Central memory CD8-positive, alpha-beta T cell (primary cell): ENCODE measurements at regions not wholly inside any gene's neighbourhood (a gene's known extent, or its start where the extent isn't known, plus 50 kb on each side); places are given as distances from the start of the nearest gene placed in this dataset.

ENCODE experiments used
- ATAC-seq: fragments of 150-1000 bp; cut with Tn5 transposase; replicated peaks from 2 replicates; pipeline ENCODE4 v1.10.0; 2022; ENCODE audit warnings: mild to moderate bottlenecking, moderate FRiP score, moderate number of reproducible peaks; ENCODE audit not compliant: poor library complexity, severe bottlenecking; ENCODE audit errors: extremely low read depth
- DNase-seq, 2 donors: peaks; one replicate each; pipeline ENCODE4 v3.0.0; 2021; ENCODE audit warnings: low spot score in 2 of 2
- H3K27ac Mint-ChIP-seq: one replicate; pipeline ENCODE4 v1.8.0; 2022; ENCODE audit warnings: low read depth, mild to moderate bottlenecking, moderate library complexity, mixed read lengths
- H3K27me3 Mint-ChIP-seq: one replicate; pipeline ENCODE4 v1.8.0; 2022; ENCODE audit warnings: mixed read lengths
- H3K36me3 Mint-ChIP-seq: one replicate; pipeline ENCODE4 v1.8.0; 2022; ENCODE audit warnings: mild to moderate bottlenecking, moderate library complexity, mixed read lengths; ENCODE audit not compliant: insufficient read depth
- H3K4me1 Mint-ChIP-seq: one replicate; pipeline ENCODE4 v1.8.0; 2022; ENCODE audit warnings: mixed read lengths
- H3K4me3 Mint-ChIP-seq: one replicate; pipeline ENCODE4 v1.8.0; 2022; ENCODE audit warnings: mild to moderate bottlenecking, moderate library complexity, mixed read lengths
- H3K9me3 Mint-ChIP-seq: one replicate; pipeline ENCODE4 v1.8.0; 2022; ENCODE audit warnings: mixed read lengths

DNA sequence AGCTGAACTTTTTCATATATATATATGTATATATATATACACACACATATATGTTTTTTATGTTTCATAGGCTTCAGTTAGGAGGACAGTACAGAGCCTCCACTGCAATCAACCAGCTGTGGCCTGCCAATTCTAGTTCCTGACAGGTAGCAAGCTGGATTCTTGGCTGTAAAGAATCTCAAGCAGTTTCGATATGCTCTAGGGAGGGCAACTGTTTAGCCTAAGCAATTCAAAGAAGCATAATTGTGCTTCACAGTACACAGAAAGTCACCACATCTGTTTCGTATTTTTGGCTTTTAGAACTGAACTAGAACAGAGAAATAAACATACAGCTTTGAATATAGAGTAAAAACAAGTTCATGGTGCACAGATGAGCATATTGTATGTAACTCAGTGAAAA lies 152.4 kb upstream of the ARRDC3 start:
- ATAC-seq (no peak), DNase-seq (no peak)
- no peaks in the 10 kb centered on the region for H3K27me3 Mint-ChIP-seq
- no peaks in the 10 kb centered on the region for H3K36me3 Mint-ChIP-seq
- H3K27ac Mint-ChIP-seq: no peak overlapping the region
- no peaks in the 10 kb centered on the region for H3K4me1 Mint-ChIP-seq
- H3K4me3 Mint-ChIP-seq: no peak overlapping the region
- no peaks in the 10 kb centered on the region for H3K9me3 Mint-ChIP-seq

DNA sequence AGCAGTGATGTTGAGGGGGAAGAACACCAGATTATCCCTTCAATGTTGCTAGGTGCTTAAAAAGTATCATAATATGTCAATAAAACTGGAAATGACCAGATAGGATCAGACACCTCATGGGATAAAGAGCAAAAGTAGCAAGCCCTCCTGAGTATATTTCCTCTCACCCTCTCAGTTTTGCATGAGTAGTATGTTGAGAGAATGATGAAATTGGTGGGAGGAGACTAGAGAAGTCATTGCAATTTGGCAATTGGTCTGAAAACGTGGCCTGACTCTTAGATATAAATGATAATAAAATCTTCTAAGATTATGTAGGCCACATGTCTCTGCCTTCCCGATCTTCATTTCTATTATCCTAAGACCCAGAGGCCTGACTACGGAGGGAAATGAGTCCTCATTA lies 151.2 kb upstream of the ARRDC3 start:
- no peaks in the 10 kb centered on the region for H3K4me1 Mint-ChIP-seq
- H3K36me3 Mint-ChIP-seq: no peaks in the 10 kb centered on the region
- H3K27ac Mint-ChIP-seq: no peak overlapping the region
- DNase-seq (no peak), ATAC-seq (no peak)
- no peaks in the 10 kb centered on the region for H3K27me3 Mint-ChIP-seq
- H3K4me3 Mint-ChIP-seq: no peak overlapping the region
- H3K9me3 Mint-ChIP-seq: peaks cover 1% of the 10 kb centered on the region

GRCh38 chr5:91532779-91533178 lies 149.7 kb upstream of the ARRDC3 start:
- peaks cover 5% of the 10 kb centered on the region for H3K9me3 Mint-ChIP-seq
- no peak overlapping the region for H3K4me3 Mint-ChIP-seq
- no peak for ATAC-seq
- H3K4me1 Mint-ChIP-seq: no peaks in the 10 kb centered on the region
- DNase-seq: no peak
- H3K27me3 Mint-ChIP-seq: no peaks in the 10 kb centered on the region
- no peaks in the 10 kb centered on the region for H3K36me3 Mint-ChIP-seq
- H3K27ac Mint-ChIP-seq: no peak overlapping the region

GRCh38 chr5:91532281-91532680 lies 149.2 kb upstream of the ARRDC3 start:
- DNase-seq: no peak
- no peak overlapping the region for H3K4me3 Mint-ChIP-seq
- H3K36me3 Mint-ChIP-seq: no peaks in the 10 kb centered on the region
- no peak overlapping the region for H3K27ac Mint-ChIP-seq
- no peaks in the 10 kb centered on the region for H3K27me3 Mint-ChIP-seq
- H3K9me3 Mint-ChIP-seq: peaks cover 5% of the 10 kb centered on the region
- no peak for ATAC-seq
- H3K4me1 Mint-ChIP-seq: no peaks in the 10 kb centered on the region

DNA sequence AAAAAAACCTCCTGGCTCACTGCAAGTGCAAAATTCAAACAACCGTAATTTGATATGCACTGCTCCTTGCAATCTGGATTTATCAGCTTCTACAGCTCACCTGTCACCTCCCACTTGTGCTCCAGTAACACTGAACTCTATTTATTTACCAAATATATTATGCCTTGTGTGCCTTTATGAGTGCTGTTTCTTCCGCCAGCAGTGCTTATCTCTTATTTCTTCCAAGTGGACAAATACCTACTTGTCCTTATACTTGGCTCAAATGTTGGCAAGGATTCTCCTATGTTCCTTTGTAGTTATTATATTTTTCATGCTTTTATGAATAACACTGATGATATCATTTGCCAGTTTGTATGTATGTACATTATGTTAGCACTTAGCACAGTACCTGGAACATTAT lies 145.7 kb upstream of the ARRDC3 start:
- Mint-ChIP-seq H3K9me3 (peaks cover 5% of the 10 kb centered on the region), H3K36me3 (no peaks in the 10 kb centered on the region), H3K4me3 (no peak overlapping the region), H3K27ac (no peak overlapping the region), H3K4me1 (no peaks in the 10 kb centered on the region), H3K27me3 (no peaks in the 10 kb centered on the region)
- ATAC-seq: no peak
- DNase-seq: no peak

- no peaks in the 10 kb centered on the region for H3K36me3 Mint-ChIP-seq
- no peaks in the 10 kb centered on the region for H3K9me3 Mint-ChIP-seq
- no peak overlapping the region for H3K27ac Mint-ChIP-seq
- no peaks in the 10 kb centered on the region for H3K4me1 Mint-ChIP-seq
- H3K27me3 Mint-ChIP-seq: peaks cover 11% of the 10 kb centered on the region
- ATAC-seq: no peak
- DNase-seq: no peak
- no peak overlapping the region for H3K4me3 Mint-ChIP-seq
These were observed 138.7 kb upstream of the ARRDC3 start for GRCh38 chr5:91521785-91522184.

DNA sequence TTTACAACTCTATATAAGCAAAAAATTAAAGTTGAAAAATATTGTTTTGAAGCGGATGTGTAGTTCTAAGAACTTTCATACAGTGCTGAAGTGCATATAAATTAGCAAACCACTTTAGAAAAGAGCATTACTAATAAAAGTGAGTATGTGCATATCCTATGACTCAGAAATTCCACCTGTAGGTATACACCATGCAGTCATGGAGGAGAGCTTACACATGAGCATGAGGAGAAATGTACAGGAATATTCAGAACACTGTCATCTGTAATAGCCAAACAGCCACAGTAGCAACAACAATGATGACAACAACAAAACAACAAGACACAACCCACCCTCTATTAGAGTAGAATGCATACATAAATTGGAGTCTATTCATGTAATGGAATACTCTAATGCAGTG lies 138.2 kb upstream of the ARRDC3 start:
- Mint-ChIP-seq H3K27ac (no peak overlapping the region), H3K4me1 (no peaks in the 10 kb centered on the region)
- DNase-seq: no peak

DNA sequence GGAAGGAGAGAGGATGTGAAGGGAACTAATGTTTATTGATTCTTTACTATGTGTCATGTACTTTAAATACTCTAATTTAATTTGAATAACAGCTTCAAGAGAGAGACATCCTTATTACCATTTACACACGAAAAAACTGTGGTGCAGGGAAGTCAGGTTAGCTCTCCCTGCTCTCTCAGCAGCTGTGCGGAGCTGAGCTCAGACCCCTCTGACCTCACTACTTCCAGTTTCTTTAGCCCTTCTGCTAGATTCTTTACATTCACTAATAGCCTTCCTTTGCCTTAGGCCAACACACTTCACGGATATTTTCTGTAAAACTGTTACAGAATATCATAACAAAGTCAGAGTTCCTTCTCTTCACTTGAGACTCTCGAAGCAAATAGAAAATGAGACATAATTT lies 131.3 kb upstream of the ARRDC3 start:
- Mint-ChIP-seq H3K9me3 (no peaks in the 10 kb centered on the region), H3K4me1 (no peaks in the 10 kb centered on the region), H3K36me3 (no peaks in the 10 kb centered on the region), H3K27me3 (peaks cover 25% of the 10 kb centered on the region), H3K27ac (no peak overlapping the region), H3K4me3 (no peak overlapping the region)
- ATAC-seq (no peak), DNase-seq (no peak)

More for the DNA sequence above, 138.2 kb upstream of the ARRDC3 start:
- Mint-ChIP-seq H3K27me3 (peaks cover 11% of the 10 kb centered on the region), H3K4me3 (no peak overlapping the region), H3K36me3 (no peaks in the 10 kb centered on the region), H3K9me3 (no peaks in the 10 kb centered on the region)
- ATAC-seq: no peak

DNA sequence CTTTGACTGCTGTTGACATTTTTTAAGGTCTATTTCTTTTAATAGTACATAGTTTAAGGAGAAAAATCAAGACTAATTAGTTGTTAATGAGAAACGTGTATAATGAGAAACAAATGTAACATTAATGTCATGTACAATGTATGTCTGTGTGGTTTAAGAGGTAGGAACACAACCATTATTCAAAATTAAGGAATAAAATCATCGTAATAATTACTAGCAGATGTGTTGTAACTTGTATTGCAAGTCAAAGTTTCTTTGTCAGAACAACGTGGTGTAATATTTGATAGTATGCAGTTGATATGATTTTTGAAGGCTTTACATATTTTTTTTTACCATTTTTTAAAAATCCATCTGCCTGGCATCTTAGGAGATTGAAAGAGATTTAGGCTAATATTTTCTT lies 120.2 kb upstream of the ARRDC3 start:
- no peaks in the 10 kb centered on the region for H3K27me3 Mint-ChIP-seq
- no peaks in the 10 kb centered on the region for H3K9me3 Mint-ChIP-seq
- H3K4me3 Mint-ChIP-seq: no peak overlapping the region
- no peaks in the 10 kb centered on the region for H3K36me3 Mint-ChIP-seq
- no peak overlapping the region for H3K27ac Mint-ChIP-seq
- ATAC-seq (no peak), DNase-seq (no peak)
- H3K4me1 Mint-ChIP-seq: no peaks in the 10 kb centered on the region

DNA sequence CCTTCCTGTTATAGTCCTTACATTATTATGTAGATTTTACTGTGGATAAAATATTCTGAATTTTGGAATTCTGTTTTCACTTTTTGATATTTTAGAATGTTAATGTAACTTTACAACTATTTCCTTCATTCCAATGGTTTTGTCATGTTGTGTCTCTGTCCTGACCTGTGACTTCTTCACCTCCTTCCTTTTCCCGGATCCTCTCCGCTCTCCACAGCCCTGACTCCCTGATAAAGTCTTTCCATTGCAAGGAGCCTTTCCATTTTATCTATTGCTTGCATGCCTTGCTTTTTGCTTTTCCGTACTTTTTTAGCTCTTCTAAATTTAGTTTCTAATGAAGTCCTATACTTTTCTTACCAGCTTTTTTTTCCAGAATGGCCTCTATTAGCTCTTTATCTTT lies 117.6 kb upstream of the ARRDC3 start:
- no peak for DNase-seq
- H3K27ac Mint-ChIP-seq: no peak overlapping the region
- no peaks in the 10 kb centered on the region for H3K36me3 Mint-ChIP-seq
- no peaks in the 10 kb centered on the region for H3K9me3 Mint-ChIP-seq
- no peaks in the 10 kb centered on the region for H3K4me1 Mint-ChIP-seq
- no peak overlapping the region for H3K4me3 Mint-ChIP-seq
- H3K27me3 Mint-ChIP-seq: no peaks in the 10 kb centered on the region
- no peak for ATAC-seq

DNA sequence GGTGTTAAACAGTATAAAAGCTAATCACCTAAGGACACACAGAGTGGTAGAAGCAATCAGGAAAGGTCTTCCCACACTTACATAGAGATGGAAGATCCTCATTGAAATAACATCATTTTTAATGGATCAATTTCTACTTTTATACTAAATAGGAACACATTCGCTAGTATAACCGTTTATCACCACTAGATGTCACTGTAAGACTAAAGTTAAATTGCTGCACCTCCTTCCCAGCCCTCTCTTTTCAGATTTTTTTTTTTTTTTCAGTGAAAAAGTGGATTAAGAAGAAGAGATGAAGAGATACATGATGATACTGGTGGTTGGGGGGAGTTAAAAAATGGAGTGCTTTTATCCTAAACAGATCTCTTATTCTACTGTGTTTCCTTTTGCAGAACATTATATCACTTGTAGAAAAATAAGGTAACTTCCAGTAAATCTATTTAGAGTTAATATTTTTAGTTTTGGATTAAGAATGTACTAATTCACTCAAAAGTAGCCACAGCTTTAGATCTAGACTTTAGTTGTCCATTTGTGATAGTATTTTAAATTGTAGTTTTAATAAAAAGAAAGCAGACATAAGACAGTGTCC lies 116.9 kb upstream of the ARRDC3 start:
- Mint-ChIP-seq H3K4me3 (no peak overlapping the region), H3K4me1 (no peaks in the 10 kb centered on the region), H3K27me3 (no peaks in the 10 kb centered on the region), H3K27ac (no peak overlapping the region), H3K9me3 (no peaks in the 10 kb centered on the region), H3K36me3 (no peaks in the 10 kb centered on the region)
- ATAC-seq (no peak), DNase-seq (no peak)

GRCh38 chr5:91495699-91496098 lies 112.6 kb upstream of the ARRDC3 start:
- Mint-ChIP-seq H3K36me3 (no peaks in the 10 kb centered on the region), H3K27ac (no peak overlapping the region), H3K27me3 (no peaks in the 10 kb centered on the region), H3K4me3 (no peak overlapping the region), H3K9me3 (no peaks in the 10 kb centered on the region), H3K4me1 (peaks cover 7% of the 10 kb centered on the region)
- DNase-seq (no peak), ATAC-seq (no peak)

DNA sequence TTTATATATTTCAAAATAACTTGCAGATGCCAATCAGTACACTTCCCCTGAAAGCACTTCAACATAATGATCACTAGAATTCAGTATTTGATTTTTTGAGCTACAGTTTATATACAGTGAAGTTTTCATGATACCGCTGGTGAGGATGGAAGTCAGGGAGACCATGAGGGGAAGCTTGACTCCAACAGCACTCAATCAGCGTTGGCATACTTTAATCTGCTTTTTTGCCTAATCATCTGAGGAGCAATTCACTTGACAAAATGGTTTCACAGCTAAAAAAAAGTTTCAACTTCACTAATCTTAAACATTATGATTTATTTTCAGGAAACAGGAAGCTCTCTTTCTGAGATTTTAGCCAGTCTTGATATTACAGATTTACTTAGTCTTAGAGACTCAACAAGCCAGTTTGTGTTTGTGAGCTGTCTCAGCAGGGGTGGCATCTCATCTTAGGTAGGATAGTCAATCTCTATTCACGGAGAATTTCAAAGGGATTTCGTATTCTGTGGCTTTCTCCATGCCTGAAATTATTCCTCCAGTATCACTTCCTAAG lies 111.4 kb upstream of the ARRDC3 start:
- Mint-ChIP-seq H3K4me3 (no peak overlapping the region), H3K4me1 (peaks cover 7% of the 10 kb centered on the region), H3K36me3 (no peaks in the 10 kb centered on the region), H3K27ac (no peak overlapping the region), H3K27me3 (no peaks in the 10 kb centered on the region), H3K9me3 (no peaks in the 10 kb centered on the region)
- DNase-seq (no peak), ATAC-seq (no peak)
